H1 (cell line): ENCODE measurements at regions not wholly inside any gene's neighbourhood (a gene's known extent, or its start where the extent isn't known, plus 50 kb on each side); places are given as distances from the start of the nearest gene placed in this dataset.

ENCODE experiments used
- CTCF ChIA-PET: fragments of 300-600 bp; sonication (Branson Sonifier 250); formaldehyde crosslinking; loops from one replicate; lab custom pipeline; 2021; ENCODE audit not compliant: partially characterized antibody; lab: Charles Lee
- POLR2A ChIA-PET: fragments of 300-600 bp; sonication (Branson Sonifier 250); formaldehyde crosslinking; loops from one replicate; lab custom pipeline; 2021; ENCODE audit warnings: inconsistent platforms; ENCODE audit not compliant: partially characterized antibody; lab: Charles Lee
- DNase-seq, 2 experiments: peaks; one replicate each; pipeline versions ENCODE4 v3.0.0 to v3.0.0-alpha.2; 2010 to 2022; ENCODE audit warnings: low spot score in 2 of 2, low read depth in 1 of 2, mixed read lengths in 1 of 2
- FAIRE-seq: peaks from 2 replicates; lab custom pipeline; 2011; peaks lifted over from hg19 to GRCh38; lab: Jason Lieb, UNC
- H2AFZ ChIP-seq: 2 replicates; pipeline ENCODE4 v1.8.1; 2012; ENCODE audit warnings: low read length, inconsistent platforms
- H2AK5ac ChIP-seq: 2 replicates; pipeline ENCODE4 v1.6.1; 2013; ENCODE audit warnings: low read depth, low read length
- H2BK120ac ChIP-seq: replicated peaks from 2 replicates; pipeline ENCODE3; 2013; ENCODE audit warnings: low read depth, low read length, inconsistent platforms
- H2BK12ac ChIP-seq: 2 replicates; pipeline ENCODE4 v1.6.1; 2013; ENCODE audit warnings: low read depth, low read length
- H2BK15ac ChIP-seq: 2 replicates; pipeline ENCODE4 v1.6.1; 2013; ENCODE audit warnings: low read length
- H2BK20ac ChIP-seq: 2 replicates; pipeline ENCODE4 v1.6.1; 2013; ENCODE audit warnings: low read length
- H2BK5ac ChIP-seq: 2 replicates; pipeline ENCODE4 v1.6.1; 2013; ENCODE audit warnings: low read depth, low read length
- H3K14ac ChIP-seq: 2 replicates; pipeline ENCODE4 v1.6.1; 2013; ENCODE audit warnings: inconsistent platforms; ENCODE audit not compliant: insufficient read length
- H3K18ac ChIP-seq: 2 replicates; pipeline ENCODE4 v1.6.1; 2013; ENCODE audit warnings: low read length; ENCODE audit errors: extremely low read depth
- H3K23ac ChIP-seq: 2 replicates; pipeline ENCODE4 v1.6.1; 2013; ENCODE audit warnings: inconsistent platforms; ENCODE audit not compliant: insufficient read length
- H3K23me2 ChIP-seq: 2 replicates; pipeline ENCODE4 v1.6.1; 2013; ENCODE audit warnings: low read depth, low read length
- H3K27ac ChIP-seq: 2 replicates; pipeline ENCODE4 v1.6.1; 2011; ENCODE audit warnings: low read depth, low read length, inconsistent platforms
- H3K27me3 ChIP-seq, 4 experiments: replicated peaks in 1 of 4; 1 replicate in 1 of 4; 2 replicates in 3 of 4; pipeline versions ENCODE4 v1.6.1 to v1.8.1; 2011 to 2013; ENCODE audit warnings: low read length in 3 of 4, mild to moderate bottlenecking in 3 of 4, inconsistent platforms in 2 of 4, mixed read lengths in 2 of 4, moderate library complexity in 1 of 4; ENCODE audit not compliant: control insufficient read depth in 3 of 4, insufficient read depth in 3 of 4; ENCODE audit errors: extremely low read depth in 1 of 4
- H3K36me3 ChIP-seq, 4 experiments: 2 replicates each; pipeline versions ENCODE4 v1.6.1 to v1.8.1; 2011 to 2013; ENCODE audit warnings: mild to moderate bottlenecking in 4 of 4, low read length in 3 of 4, moderate library complexity in 2 of 4, control low read depth in 1 of 4, inconsistent platforms in 1 of 4; ENCODE audit not compliant: insufficient read depth in 4 of 4, control insufficient read depth in 2 of 4
- H3K4ac ChIP-seq: replicated peaks from 2 replicates; pipeline ENCODE3; 2013; ENCODE audit warnings: low read length, low read depth, mixed read lengths, inconsistent platforms; ENCODE audit not compliant: insufficient read length
- H3K4me1 ChIP-seq, 4 experiments: replicated peaks in 1 of 4; 1 replicate in 1 of 4; 2 replicates in 3 of 4; pipeline versions ENCODE4 v1.6.1 to v1.8.1; 2011 to 2013; ENCODE audit warnings: low read length in 3 of 4, inconsistent platforms in 2 of 4, mixed read lengths in 1 of 4; ENCODE audit not compliant: insufficient read depth in 4 of 4, control insufficient read depth in 3 of 4
- H3K4me2 ChIP-seq, 2 experiments: 2 replicates each; pipeline versions ENCODE4 v1.6.1 to v1.8.1; 2011 to 2013; ENCODE audit warnings: low read depth in 2 of 2, low read length in 2 of 2, control low read depth in 1 of 2, inconsistent platforms in 1 of 2, mild to moderate bottlenecking in 1 of 2; ENCODE audit not compliant: insufficient read depth in 1 of 2
- H3K4me3 ChIP-seq, 4 experiments: fragments of 200-600, 300-600 bp in 1 of 4; sonication (generic), shearing (Covaris generic), sonication (Bioruptor Twin) in 1 of 4; 2 replicates each; pipeline versions ENCODE4 v1.5.1 to v1.8.1; 2011 to 2016; ENCODE audit warnings: low read length in 4 of 4, low read depth in 3 of 4, control low read depth in 2 of 4, inconsistent platforms in 2 of 4, mild to moderate bottlenecking in 2 of 4, mixed read lengths in 1 of 4, moderate library complexity in 1 of 4; ENCODE audit not compliant: insufficient read depth in 2 of 4; ENCODE audit errors: extremely low read depth in 1 of 4
- H3K56ac ChIP-seq: replicated peaks from 2 replicates; pipeline ENCODE3; 2013; ENCODE audit warnings: low read depth, mild to moderate bottlenecking, mixed read lengths, low read length, inconsistent platforms; ENCODE audit not compliant: insufficient read length
- H3K79me1 ChIP-seq: 2 replicates; pipeline ENCODE4 v1.6.1; 2013; ENCODE audit warnings: low read depth, low read length, control low read depth
- H3K79me2 ChIP-seq, 2 experiments: 2 replicates each; pipeline versions ENCODE4 v1.6.1 to v1.8.1; 2012 to 2013; ENCODE audit warnings: low read length in 2 of 2, mild to moderate bottlenecking in 2 of 2, inconsistent platforms in 1 of 2; ENCODE audit not compliant: insufficient read depth in 2 of 2, control insufficient read depth in 1 of 2
- H3K9ac ChIP-seq, 4 experiments: replicated peaks in 1 of 4; 1 replicate in 1 of 4; 2 replicates in 3 of 4; pipeline versions ENCODE4 v1.6.1 to v1.8.1; 2011 to 2013; ENCODE audit warnings: low read depth in 3 of 4, low read length in 3 of 4, control low read depth in 2 of 4, mild to moderate bottlenecking in 2 of 4, moderate library complexity in 2 of 4, inconsistent platforms in 1 of 4; ENCODE audit errors: extremely low read depth in 1 of 4
- H3K9me3 ChIP-seq, 2 experiments: 2 replicates each; pipeline versions ENCODE4 v1.6.1 to v1.8.1; 2012 to 2013; ENCODE audit warnings: mild to moderate bottlenecking in 2 of 2, moderate library complexity in 2 of 2, control low read depth in 1 of 2, inconsistent platforms in 1 of 2, low read depth in 1 of 2, low read length in 1 of 2, mixed read lengths in 1 of 2; ENCODE audit not compliant: insufficient read depth in 2 of 2
- H4K20me1 ChIP-seq, 2 experiments: replicated peaks in 1 of 2; 2 replicates each; pipeline versions ENCODE3 to v1.8.1; 2011 to 2013; ENCODE audit warnings: inconsistent platforms in 2 of 2, low read length in 2 of 2, mild to moderate bottlenecking in 1 of 2; ENCODE audit not compliant: insufficient read depth in 2 of 2, control insufficient read depth in 1 of 2
- H4K5ac ChIP-seq: 2 replicates; pipeline ENCODE4 v1.6.1; 2013; ENCODE audit warnings: low read length, low read depth, mixed read lengths, inconsistent platforms; ENCODE audit not compliant: insufficient read length
- H4K8ac ChIP-seq: 2 replicates; pipeline ENCODE4 v1.8.0; 2013; ENCODE audit warnings: mild to moderate bottlenecking, moderate library complexity, low read length, inconsistent platforms; ENCODE audit not compliant: insufficient read depth; ENCODE audit errors: extremely low read depth
- H4K91ac ChIP-seq: replicated peaks from 2 replicates; pipeline ENCODE3; 2013; ENCODE audit warnings: low read length, mixed read lengths, inconsistent platforms; ENCODE audit not compliant: insufficient read length
- HDAC6 ChIP-seq: IDR thresholded peaks from one replicate; pipeline ENCODE4 v1.7.1; 2012; ENCODE audit warnings: low read depth, mild to moderate bottlenecking, inconsistent platforms, low read length, moderate library complexity
- WGBS, 2 experiments: shearing (Covaris generic) in 1 of 2; methylation state at CpG; one replicate each; pipeline versions ENCODE4 v1.1.6 to v1.1.7; 2013 to 2015; ENCODE audit warnings: low lambda C conversion rate in 2 of 2, mixed read lengths in 2 of 2, inconsistent platforms in 1 of 2, low coverage in 1 of 2, missing lambda C conversion rate in 1 of 2; ENCODE audit not compliant: insufficient replicate concordance in 2 of 2, insufficient coverage in 1 of 2, insufficient read length in 1 of 2; ENCODE audit errors: extremely low coverage in 1 of 2, missing lambda C conversion rate in 1 of 2; 5-methylcytosine and 5-hydroxymethylcytosine counted together

GRCh38 chr10:128662520-128662919 is 536.3 kb upstream of the MKI67 start:
- Histone ChIP-seq H4K8ac (no peak overlapping the region), H4K91ac (no peak overlapping the region), H3K56ac (no peak overlapping the region), H3K23ac (no peak overlapping the region), H2BK12ac (no peak overlapping the region), H2BK15ac (no peak overlapping the region), H3K27ac (no peak overlapping the region), H3K4me2 (no peak overlapping the region), H3K27me3 (no peaks in the 10 kb centered on the region), H2BK5ac (no peak overlapping the region), H3K4ac (no peak overlapping the region), H3K4me3 (no peak overlapping the region), H3K4me1 (no peaks in the 10 kb centered on the region; a peak in 1 of 7 replicates), H2AFZ (no peak overlapping the region), H2AK5ac (no peak overlapping the region), H2BK20ac (no peak overlapping the region), H3K36me3 (no peaks in the 10 kb centered on the region), H4K20me1 (no peaks in the 10 kb centered on the region), H4K5ac (no peak overlapping the region), H3K23me2 (no peaks in the 10 kb centered on the region), H3K9ac (no peak overlapping the region), H3K79me1 (no peaks in the 10 kb centered on the region), H3K79me2 (no peaks in the 10 kb centered on the region), H3K18ac (no peak overlapping the region), H3K14ac (no peak overlapping the region), H3K9me3 (peaks cover 0 to 8% of the 10 kb centered on the region in 2 experiments; a peak in 1 of 4 replicates), H2BK120ac (no peak overlapping the region)
- TF ChIP-seq HDAC6, result no peak
- DNase-seq (no peak), FAIRE-seq (no peak)
- WGBS, 2 experiments, result 88% methylated on average over 3 of the region's 3 CpGs; no CpG with 5 or more reads in 1 of the 2 experiments
- POLR2A ChIA-PET, result no interaction called here
- CTCF ChIA-PET, result no interaction called here
